ELF-1 (cell line): ENCODE measurements at regions not wholly inside any gene's neighbourhood (a gene's known extent, or its start where the extent isn't known, plus 50 kb on each side); places are given as distances from the start of the nearest gene placed in this dataset.

ENCODE experiments used
- DNase-seq: peaks from one replicate; pipeline ENCODE4 v3.0.0-alpha.2; 2016; ENCODE audit warnings: low read depth, low spot score

DNA sequence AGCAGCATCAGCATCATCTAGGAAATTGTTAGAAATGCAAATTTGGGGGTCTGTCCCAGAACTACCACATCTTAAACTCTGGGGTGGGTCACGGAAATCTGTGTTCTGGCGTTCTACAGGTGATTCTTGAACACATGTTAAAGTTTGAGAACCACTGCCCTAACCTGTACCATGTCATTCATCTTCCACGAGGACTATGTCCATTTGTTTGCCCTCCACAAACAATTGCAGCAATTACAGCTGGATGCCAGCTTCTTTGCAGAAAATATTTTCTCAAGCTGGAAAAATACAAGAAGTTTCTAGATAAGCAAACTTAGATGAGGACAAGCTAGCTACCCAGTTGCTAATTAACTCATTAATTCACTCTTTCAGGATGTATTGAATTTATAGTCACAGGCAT, 54.1 kb downstream of the MAFB start:
- DNase-seq, result no peak

- DNase-seq, result no peak
Measured at GRCh38 chr20:40633123-40633850, 55.7 kb downstream of the MAFB start.

- no peak for DNase-seq
Measured at GRCh38 chr20:40632346-40632976, 56.6 kb downstream of the MAFB start.

DNA sequence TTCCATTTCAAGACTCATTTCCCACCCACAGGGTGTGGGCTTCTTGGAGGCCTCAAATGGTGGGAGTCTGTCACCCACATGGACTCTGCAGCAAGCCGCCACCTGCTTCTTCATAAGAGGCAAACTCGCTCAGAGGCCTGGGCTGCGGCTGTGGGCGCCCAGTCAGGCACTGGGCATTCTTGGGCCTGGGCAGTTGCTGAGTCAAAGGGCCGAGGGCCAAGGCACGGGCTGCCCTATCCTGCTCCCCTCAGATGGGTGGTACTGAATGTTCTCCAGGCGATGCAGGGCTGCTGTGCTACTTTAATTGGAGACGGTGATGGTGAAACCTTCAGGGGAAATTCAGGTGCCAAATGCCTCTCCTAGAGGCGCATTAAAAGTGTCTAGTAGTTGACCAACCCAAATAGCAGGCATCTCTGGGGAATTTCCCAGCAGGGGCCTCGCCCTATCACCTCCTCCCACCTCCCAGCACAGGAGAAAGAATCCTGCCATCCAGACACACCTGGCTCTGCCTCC, 57.9 kb downstream of the MAFB start:
- DNase-seq, result no peak

DNA sequence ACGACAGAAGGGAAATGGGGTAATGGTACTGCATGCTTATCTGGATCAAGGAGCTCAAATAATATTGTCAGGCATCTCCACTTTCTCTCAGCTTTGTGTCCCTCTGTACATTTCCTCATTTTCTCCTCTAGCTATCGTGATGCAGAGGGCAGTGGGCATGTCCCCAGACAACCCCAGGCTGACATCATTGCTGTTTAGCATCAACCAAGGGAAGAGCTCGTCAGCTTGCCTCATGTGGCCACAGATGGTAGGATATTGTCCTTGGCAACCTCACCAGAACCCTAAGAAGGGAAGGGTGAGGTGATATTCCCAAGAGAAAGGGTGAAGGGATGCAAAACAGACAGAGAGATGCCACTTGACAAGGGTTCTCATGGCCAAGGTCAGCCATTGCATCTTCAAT, 58.3 kb downstream of the MAFB start:
- DNase-seq, result no peak

GRCh38 chr20:40630099-40630498, 58.9 kb downstream of the MAFB start:
- DNase-seq, result no peak

DNA sequence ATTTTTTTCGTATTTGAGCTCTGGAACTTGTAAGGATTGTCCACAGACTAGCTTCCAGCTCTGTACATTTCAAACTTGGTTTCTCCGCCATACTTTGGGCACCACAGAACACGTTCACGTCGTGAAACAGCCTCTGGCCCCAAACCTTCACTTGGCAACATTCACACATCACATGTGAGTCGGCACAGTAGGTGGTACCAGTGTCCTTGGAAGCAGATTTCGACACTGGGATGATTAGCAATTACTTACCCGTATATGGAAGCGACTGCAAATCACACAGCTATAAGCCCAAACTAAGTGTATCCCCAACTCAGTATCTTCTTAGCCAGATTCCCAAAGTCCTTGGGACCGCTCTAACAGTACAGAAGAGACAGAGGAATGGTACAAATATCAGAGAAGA, 60.2 kb downstream of the MAFB start:
- DNase-seq, result no peak

- DNase-seq, result peak; percentile 23
Measured at GRCh38 chr20:40619053-40619452, 70.0 kb downstream of the MAFB start.

- no peak for DNase-seq
Measured at GRCh38 chr20:40617594-40617993, 71.4 kb downstream of the MAFB start.

GRCh38 chr20:40612837-40613236, 76.2 kb downstream of the MAFB start:
- DNase-seq, result no peak

DNA sequence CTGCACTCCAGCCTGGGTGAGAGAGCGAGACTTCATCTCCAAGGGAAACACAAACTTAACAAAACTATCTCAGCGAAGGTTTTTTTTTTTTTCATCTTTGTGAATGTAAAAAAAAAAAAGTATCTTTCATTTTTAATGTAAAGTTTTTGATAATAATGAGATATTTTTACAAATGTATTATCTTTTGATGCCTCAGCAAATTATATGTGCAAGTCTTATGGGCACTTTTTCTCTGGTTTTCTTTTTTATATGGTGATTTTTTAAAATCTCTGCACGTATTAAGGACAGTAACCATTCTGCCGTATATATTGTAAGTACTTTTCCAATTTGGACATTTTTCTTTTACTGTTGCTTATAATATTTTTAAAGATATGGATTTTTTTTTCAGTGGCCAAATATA, 76.8 kb downstream of the MAFB start:
- no peak for DNase-seq

DNA sequence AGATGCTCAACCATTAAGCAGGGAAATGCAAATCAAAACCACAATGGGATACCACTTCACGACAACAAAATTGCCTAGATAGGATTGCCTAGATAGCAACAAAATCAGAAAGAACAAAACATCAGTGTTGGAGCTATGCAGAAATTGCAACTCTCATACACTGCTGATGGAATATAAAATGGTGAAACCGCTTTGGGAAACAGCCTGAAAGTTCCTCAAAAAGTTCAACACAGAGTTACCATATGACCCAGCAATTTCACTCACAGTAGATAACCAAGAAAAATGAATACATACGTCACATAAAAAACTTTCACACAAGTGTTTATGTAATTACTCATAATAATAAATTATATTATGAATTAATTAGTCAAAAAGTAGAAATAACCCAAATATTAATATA, 78.3 kb downstream of the MAFB start:
- DNase-seq, result no peak

DNA sequence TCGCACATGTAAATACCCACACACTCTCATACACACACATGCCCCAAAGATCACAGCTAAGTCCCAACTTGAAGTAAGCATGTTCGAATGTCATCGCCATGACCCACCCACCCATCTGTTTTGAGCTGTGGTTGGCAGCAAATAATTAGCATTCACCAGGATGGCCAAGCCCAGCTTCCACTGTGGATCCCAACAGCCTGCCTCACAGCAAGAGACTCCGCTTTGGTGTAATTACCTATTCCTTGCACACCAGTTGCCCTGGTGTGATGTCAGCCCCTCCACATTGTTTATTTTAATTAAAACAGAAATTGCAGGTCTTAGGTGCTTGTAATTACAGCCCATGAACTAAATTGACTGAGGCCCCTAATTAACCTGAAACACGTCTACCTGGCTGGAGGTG, 81.1 kb downstream of the MAFB start:
- DNase-seq, result no peak

DNA sequence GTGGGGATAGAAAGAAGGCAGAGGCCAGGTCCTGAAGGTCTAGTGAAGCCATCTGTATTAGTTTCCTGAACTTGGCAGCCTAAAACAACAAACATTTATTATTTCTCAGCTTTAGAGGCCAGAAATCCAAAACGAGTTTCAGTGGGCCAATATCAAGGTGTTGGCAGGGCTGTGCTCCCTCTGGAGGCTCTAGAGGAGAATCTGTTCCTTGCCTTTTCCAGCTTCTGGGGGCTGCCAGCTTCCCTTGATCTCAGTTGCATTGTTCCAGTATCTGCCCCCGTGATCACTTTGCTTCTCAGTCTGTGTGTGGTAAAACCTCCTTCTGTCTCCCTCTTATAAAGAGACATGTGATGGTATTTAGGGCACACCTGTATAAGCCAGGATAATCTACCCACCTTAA, 82.4 kb downstream of the MAFB start:
- DNase-seq, result no peak

DNA sequence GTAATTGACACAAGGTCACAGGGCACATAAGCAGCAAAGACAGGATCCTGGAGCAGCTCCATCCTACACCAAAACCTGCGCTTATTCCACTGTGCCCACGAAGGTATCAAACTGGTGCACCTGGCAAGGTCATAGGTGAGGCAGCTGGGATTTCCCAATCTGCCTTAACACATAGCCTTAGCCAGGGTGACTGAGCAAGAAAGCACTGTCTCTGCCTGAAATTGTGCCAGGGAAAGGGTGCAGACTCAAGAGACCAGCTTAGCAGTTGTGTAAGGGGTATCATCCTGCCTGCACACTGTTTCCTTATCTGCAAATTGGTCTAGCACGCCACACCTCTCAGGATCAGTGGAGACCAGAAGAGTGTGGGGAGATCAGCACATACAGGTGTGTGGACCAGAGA, 82.8 kb downstream of the MAFB start:
- no peak for DNase-seq

DNA sequence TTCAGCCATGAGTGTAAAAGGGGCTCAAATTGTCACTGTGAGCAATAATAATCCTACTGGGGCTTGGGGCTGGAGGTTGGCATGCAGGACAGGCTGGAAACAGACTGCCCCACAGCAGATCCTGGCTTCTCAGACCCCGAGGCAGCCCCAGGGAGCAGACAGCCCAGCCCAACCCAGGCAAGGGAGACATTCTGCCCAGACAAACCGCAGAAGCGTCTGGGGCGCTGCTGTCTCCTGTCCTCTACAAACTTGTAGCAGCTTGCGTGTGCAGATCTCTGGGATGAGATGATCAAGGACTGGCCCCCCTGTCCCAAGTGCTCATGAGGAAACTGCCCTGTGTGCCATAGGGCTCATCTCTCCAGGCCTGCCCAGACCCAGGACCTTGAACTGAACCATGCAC, 84.6 kb downstream of the MAFB start:
- peak; percentile 12 for DNase-seq

DNA sequence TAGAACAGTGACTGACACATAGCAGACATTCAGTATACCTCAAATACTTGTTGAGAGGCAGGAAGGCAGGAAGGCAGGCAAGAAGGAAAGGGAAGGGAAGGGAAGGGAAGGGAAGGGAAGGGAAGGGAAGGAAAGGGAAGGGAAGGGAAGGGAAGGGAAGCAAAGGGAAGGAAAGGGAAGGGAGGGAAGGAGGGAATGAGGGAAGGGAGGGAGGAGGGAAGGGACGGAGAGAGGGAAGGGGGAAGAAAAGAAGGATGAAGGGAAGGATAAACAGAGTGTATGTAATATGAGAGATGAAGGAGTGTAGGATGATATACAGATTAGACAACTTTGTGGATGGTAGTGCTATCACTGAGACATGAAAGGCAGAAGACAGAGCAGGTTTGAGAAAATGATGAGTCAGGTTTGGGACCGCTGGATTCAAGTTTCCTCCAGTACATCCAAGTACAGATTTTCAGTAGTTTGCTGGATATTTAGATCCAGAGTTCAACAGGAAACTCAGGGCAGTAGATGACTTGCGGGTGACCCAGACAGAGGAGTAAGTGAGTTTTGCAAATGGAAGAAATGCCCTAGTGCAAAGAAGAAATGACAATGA, 85.9 kb downstream of the MAFB start:
- no peak for DNase-seq

DNA sequence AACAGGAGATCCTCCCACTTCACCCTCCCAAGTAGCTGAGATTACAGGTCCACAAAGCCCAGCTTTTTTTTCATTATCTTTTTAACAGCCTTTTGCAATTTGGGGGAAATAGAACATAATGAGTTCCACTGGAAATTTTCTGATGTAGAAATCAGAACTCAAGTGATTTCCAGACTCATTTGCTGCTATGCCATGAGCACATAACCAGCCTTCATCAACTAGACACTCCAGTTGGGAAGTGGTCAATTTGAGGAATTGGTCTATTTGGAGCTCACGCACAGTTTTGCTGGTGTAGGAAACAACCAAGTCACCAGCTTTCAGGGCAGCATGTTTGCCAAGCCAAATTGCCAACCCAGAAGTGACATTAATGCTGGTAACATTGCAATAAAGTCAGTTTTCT, 86.7 kb downstream of the MAFB start:
- no peak for DNase-seq

DNA sequence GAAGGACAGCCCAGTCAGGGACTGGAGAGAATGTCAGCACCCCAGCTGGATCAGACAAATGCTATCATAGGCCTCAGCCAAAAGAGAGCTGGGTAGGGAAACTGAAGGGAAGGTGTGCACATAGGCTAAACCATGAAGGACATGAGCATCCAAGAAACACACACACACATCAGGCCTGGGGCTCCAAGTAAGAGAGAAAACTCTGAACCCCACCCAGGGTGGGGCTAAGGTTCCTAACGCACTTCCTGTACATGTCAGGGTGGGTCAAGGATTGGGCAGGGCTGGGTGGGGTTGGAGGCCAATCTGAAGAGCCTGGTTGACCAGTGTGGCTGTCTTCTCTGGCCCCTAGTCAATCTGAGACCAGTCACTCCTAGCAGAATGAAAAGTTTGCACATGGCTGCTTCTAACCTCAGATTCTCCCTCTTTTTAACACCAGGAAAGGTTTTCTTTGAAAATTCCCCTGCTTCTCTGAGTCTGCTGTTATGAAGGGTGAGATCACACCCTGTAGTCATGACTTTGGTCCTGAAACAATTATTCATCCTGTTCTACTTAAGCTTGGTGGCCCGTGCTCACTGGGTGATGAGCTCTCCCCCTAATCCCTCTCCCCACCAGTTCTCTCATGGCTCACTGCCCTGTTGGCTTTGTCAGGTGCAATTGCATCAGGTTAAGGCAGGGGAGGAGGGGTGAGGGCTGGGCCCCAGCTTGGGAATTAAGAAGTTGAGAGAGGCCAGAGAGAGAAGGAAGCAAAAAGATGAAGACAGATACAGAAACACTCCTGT, 88.4 kb downstream of the MAFB start:
- DNase-seq, result no peak

GRCh38 chr20:40599987-40600386, 89.0 kb downstream of the MAFB start:
- no peak for DNase-seq

GRCh38 chr20:40592941-40593340, 96.1 kb downstream of the MAFB start:
- DNase-seq, result no peak

DNA sequence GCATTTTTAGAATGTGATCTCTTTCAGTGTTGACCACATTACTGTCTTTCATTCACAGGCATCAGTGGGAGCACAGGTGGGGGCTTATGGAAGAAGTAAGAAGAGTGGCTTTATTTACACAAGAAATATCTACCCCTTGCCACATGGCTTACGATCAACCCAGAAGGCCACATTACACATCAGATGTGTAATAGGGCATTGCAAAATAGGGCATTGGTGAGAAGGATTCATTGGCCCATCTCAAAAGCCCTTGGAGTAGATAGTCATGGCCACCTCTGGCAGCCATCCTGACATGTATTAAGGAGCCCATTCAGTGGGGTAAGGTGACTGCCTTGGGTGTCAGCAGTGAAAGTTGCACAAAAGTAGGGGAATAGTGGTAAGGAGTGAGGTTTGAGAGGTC, 97.5 kb downstream of the MAFB start:
- no peak for DNase-seq
